Activated CD4-positive, alpha-beta T cell treated with anti-CD3 and anti-CD28 coated beads for 24 hours (primary cell): ENCODE measurements at regions not wholly inside any gene's neighbourhood (a gene's known extent, or its start where the extent isn't known, plus 50 kb on each side); places are given as distances from the start of the nearest gene placed in this dataset.

ENCODE experiments used
- DNase-seq, 2 donors: peaks; one replicate each; pipeline ENCODE4 v3.0.0-alpha.2; 2020; ENCODE audit warnings: low read depth in 2 of 2

GRCh38 chr13:106433066-106433465 lies 102.4 kb downstream of the EFNB2 start:
- DNase-seq, result no peak

- no peak for DNase-seq
Measured at GRCh38 chr13:106432636-106433035, 102.8 kb downstream of the EFNB2 start.

GRCh38 chr13:106426909-106427308 lies 108.6 kb downstream of the EFNB2 start:
- no peak for DNase-seq

GRCh38 chr13:106425661-106426060 lies 109.8 kb downstream of the EFNB2 start:
- no peak for DNase-seq

DNA sequence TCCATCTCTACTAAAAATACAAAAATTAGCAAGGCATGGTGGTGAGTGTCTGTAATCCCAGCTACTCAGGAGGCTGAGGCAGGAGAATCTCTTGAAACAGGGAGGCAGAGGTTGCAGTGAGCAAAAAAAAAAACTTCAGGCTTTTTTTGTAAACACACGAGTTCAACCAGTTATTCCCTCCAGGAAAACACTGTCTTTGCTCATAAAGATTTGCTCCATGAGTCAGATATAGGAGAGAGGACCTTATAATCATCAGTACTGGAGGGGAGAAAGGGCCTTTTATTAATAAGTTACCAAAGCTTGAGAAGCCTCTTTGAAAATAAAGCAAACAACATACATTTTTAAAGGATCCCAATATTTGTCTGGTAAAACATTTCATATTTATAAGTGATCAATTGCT lies 110.7 kb downstream of the EFNB2 start:
- DNase-seq, result no peak

DNA sequence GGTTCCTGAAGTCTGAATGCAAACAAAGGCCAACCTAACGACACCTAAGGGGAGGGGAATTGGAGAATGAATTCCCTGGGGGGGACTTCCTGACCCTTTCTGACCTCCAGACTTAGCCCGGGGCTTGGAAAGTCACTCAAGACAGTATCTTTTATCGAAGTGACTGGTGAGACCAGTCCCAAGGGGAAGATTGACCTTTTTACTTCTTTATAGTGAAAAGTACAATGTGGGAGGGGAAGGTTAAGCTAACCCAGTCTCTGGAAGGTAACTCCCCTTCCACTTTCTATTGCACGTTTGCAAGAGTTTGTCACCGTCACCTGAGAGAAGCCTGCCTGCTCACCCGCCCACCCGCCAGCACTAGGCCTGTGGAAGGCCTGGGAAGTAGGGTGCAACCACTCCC lies 111.9 kb downstream of the EFNB2 start:
- no peak for DNase-seq

DNA sequence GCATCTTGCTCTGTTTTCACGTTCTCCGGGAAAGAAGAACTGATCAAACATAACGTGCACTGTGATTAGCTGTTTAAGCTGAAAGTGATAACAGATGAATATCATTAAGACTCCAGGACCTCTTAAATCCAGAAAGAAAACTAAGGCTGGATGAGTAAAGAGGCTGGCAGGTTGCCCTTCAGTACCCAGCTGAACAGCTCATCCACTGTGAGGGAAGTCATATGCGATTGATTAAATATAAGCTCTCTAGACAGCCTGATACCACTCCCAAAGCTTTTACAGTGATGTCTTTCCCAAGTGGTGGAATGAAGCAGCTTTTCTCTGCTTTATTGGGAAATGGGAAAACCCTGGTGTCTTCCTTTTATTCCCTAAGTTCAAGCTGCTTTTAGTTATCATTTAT lies 116.9 kb downstream of the EFNB2 start:
- no peak for DNase-seq

- no peak for DNase-seq
Measured at GRCh38 chr13:106417467-106418110, 117.9 kb downstream of the EFNB2 start.

- DNase-seq, result no peak
Measured at GRCh38 chr13:106416645-106417044, 118.8 kb downstream of the EFNB2 start.

- no peak for DNase-seq
Measured at GRCh38 chr13:106415971-106416370, 119.5 kb downstream of the EFNB2 start.

GRCh38 chr13:106415442-106415841 lies 120.0 kb downstream of the EFNB2 start:
- no peak for DNase-seq

DNA sequence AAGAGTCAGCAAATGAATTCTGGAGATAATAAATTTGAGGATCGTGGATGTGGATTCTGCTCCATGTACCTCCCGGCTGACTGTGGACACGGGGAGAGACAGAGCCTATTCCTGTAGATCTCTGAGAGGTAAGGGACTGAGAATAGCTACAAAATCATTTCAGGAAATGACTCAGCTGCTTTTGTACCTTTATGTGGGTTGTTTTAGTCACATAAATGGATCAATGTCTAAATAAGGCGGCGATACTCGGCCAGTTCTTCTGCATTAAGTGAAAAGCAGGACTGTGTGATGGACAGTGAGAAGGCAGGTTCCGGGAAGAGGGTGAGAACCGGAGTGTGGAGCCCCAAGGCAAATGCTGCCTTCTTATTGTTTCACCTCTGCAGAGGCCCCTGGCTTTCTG lies 128.1 kb downstream of the EFNB2 start:
- DNase-seq, result no peak

DNA sequence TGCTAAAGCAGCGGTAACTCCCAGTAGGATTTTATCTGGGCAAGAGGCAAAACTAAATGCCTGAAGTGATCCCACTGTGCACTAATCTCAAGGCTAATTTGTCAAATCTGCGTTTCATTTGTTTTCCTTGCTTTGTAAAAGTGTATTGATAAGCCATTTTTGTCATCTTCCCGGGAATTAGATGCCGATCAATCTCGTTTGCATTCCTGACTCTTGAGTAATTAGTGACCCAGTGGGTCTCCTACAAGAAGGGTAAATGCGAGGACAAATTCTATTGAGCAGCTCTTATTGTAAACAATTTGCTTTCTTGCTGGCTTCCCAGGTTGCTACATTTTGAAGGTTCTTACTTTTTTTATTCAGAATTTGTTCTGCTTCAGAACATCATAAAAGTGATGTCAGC lies 129.7 kb downstream of the EFNB2 start:
- DNase-seq, result no peak

- no peak for DNase-seq
Measured at GRCh38 chr13:106403280-106403679, 132.2 kb downstream of the EFNB2 start.

GRCh38 chr13:106402866-106403265 lies 132.6 kb downstream of the EFNB2 start:
- no peak for DNase-seq

DNA sequence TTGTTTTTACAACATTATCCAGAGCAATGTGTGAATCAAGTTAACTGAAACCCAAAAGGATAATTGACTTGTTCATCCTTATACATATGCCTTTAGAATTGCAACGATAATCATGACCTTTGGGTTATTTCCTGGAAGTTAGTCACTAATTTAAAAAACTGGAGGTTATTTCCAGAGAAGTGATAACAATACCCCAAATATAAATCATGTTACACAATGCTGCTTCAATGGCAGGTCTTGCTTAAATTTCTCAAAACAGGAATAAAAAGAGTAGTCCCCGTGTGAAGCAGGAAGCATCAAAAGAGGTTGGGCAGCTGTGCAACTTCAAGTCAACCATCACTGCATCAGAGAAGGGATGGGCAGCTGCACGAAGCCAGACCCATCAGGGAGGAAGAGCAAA lies 134.4 kb downstream of the EFNB2 start:
- no peak for DNase-seq

- no peak for DNase-seq
Measured at GRCh38 chr13:106400289-106400688, 135.2 kb downstream of the EFNB2 start.

- DNase-seq, result no peak
Measured at GRCh38 chr13:106398289-106398688, 137.2 kb downstream of the EFNB2 start.

DNA sequence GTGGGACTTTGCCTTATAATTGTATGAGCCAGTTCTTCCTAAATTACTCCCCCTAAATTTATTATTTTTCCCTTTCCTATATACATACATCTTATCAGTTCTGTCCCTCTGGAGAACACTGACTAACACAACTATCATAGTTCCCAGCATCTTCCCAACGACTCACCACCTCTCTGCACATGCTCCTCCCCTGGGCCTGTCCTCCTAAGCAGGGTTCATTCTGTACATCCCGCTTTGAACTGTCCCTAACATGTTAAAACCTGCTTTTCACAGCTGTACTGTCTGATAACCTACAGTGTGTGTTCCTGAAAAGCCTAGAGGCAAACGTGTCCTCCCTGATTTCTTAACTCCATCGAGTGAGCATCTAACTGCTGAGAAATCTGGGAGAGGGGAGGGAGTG lies 141.7 kb downstream of the EFNB2 start:
- DNase-seq, result no peak

- no peak for DNase-seq
Measured at GRCh38 chr13:106391681-106392080, 143.8 kb downstream of the EFNB2 start.

DNA sequence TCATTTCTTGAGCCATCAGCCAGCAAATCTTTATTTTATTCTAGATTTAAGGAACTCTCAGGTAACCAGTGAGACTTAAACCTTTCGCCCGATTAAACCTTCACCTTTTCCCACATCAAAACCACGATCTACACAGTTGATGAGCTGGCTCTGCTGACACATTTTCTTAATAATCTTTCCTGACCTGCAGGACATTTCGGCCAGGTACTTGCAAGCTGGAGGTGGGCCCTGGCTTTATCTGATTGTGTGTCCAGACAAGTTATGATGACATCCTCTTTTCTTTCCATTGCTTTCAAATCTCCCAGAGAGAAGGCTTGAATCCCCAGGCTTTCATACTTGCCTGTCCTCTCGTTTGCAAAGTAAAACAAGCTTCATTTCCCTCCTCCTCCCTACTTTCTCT lies 144.2 kb downstream of the EFNB2 start:
- DNase-seq, result no peak

GRCh38 chr13:106390367-106390766 lies 145.1 kb downstream of the EFNB2 start:
- DNase-seq, result no peak

- no peak for DNase-seq
Measured at GRCh38 chr13:106385654-106386053, 149.8 kb downstream of the EFNB2 start.

GRCh38 chr13:106384516-106384915 lies 150.9 kb downstream of the EFNB2 start:
- no peak for DNase-seq
